ENCODE measurements at regions not wholly inside any gene's neighbourhood (a gene's known extent, or its start where the extent isn't known, plus 50 kb on each side); places are given as distances from the start of the nearest gene placed in this dataset.

DNA sequence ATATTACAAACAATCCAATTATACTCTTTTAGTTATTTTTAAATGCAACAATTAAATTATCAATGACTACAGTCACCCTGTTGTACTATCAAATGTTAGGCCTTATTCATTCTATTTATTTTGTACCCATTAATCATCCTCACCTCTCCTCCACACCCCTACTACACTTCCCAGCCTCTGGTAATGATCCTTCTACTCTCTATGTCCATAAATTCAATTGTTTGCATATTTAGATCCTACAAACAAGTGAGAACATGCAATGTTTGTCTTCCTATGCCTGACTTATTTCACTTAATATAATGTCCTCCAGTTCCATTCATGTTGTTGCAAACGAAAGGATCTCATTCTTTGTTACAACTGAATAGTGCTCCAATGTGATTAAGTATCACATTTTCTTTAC, 1414.6 kb downstream of the SLITRK1 start:
- no peak for TF ChIP-seq POLR2A (IDR thresholded peaks at IDR 0.05)
- TF ChIP-seq CTCF (IDR thresholded peaks at IDR 0.05): no peak

Measured in gastroesophageal sphincter (tissue), 3 donors.